Activated naive CD8-positive, alpha-beta T cell treated with anti-CD3 and anti-CD28 coated beads, Interleukin-2, amount 50 U/mL, for 24 hours (primary cell): ENCODE measurements at regions not wholly inside any gene's neighbourhood (a gene's known extent, or its start where the extent isn't known, plus 50 kb on each side); places are given as distances from the start of the nearest gene placed in this dataset.
"Not testable (repeated sequence)": the region's sequence is repeated elsewhere in the genome, so short reads cannot be mapped to it uniquely, and the experiment has no call there.

Source experiments
- ATAC-seq: fragments of 150-1000 bp; cut with Tn5 transposase; one replicate; pipeline ENCODE4 v1.10.0; 2021
- DNase-seq: peaks from one replicate; pipeline ENCODE4 v3.0.0; 2021
- H3K27ac Mint-ChIP-seq: one replicate; pipeline ENCODE4 v1.8.0; 2021; ENCODE audit warnings: mild to moderate bottlenecking, mixed read lengths
- H3K27me3 Mint-ChIP-seq: one replicate; pipeline ENCODE4 v1.8.0; 2021; ENCODE audit warnings: mixed read lengths
- H3K36me3 Mint-ChIP-seq: one replicate; pipeline ENCODE4 v1.8.0; 2021; ENCODE audit warnings: low read depth, mixed read lengths
- H3K4me1 Mint-ChIP-seq: one replicate; pipeline ENCODE4 v1.8.0; 2021; ENCODE audit warnings: mixed read lengths
- H3K4me3 Mint-ChIP-seq: one replicate; pipeline ENCODE4 v1.8.0; 2021; ENCODE audit warnings: mild to moderate bottlenecking, moderate library complexity, mixed read lengths
- H3K9me3 Mint-ChIP-seq: one replicate; pipeline ENCODE4 v1.8.0; 2021; ENCODE audit warnings: mixed read lengths

- Mint-ChIP-seq H3K27ac (no peak overlapping the region), H3K36me3 (no peaks in the 10 kb centered on the region), H3K4me3 (no peak overlapping the region), H3K27me3 (no peaks in the 10 kb centered on the region), H3K4me1 (no peaks in the 10 kb centered on the region), H3K9me3 (peaks cover 3% of the 10 kb centered on the region)
- no peak for DNase-seq
- ATAC-seq = no peak
Observed at GRCh38 chr5:116892993-116893392, 318.4 kb upstream of the SEMA6A start.

DNA sequence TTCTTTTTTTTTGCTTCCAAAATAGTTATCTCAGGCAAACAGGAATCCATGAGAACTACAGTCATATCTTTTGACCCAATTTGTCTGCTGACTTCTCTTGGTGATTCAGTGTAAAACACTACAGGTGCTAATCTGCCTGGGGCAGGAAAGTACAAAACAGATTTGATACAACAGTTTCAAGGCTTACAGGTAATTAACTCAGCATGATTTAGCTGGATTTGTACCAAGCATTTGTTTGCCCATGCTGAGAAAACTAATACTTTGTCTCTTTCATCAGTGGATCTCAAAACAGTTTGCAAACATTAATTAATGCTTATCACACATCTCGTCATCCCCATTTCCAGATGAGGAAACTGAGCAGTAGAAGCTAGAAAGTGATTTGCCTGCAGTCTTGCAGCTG, 312.5 kb upstream of the SEMA6A start:
- no peaks in the 10 kb centered on the region for H3K27me3 Mint-ChIP-seq
- no peaks in the 10 kb centered on the region for H3K4me1 Mint-ChIP-seq
- H3K27ac Mint-ChIP-seq = no peak overlapping the region
- H3K4me3 Mint-ChIP-seq = no peak overlapping the region
- H3K9me3 Mint-ChIP-seq = no peaks in the 10 kb centered on the region
- H3K36me3 Mint-ChIP-seq = no peaks in the 10 kb centered on the region
- no peak for DNase-seq
- no peak for ATAC-seq

DNA sequence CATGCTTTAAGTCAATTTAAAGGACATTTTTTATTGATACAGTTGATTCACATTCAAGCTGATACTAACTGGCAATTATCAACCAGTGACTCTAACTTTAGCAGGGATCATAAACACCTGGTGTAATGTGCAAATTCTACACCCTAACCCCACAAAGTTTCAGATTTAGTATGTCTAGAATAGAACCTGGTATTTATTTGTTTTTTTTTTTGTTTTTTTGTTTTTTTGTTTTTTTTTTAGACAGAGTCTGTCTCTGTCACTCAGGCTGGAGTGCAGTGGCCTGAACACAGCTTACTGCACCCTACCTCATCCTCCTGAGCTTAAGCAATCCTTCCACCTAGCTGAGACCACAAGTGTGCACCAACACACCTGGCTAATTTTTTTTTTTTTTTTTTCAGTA, 311.2 kb upstream of the SEMA6A start:
- no peaks in the 10 kb centered on the region for H3K4me1 Mint-ChIP-seq
- no peaks in the 10 kb centered on the region for H3K9me3 Mint-ChIP-seq
- H3K4me3 Mint-ChIP-seq = no peak overlapping the region
- H3K27me3 Mint-ChIP-seq = no peaks in the 10 kb centered on the region
- H3K27ac Mint-ChIP-seq = no peak overlapping the region
- H3K36me3 Mint-ChIP-seq = no peaks in the 10 kb centered on the region
- DNase-seq (no peak), ATAC-seq (no peak)

GRCh38 chr5:116883875-116884274, 309.3 kb upstream of the SEMA6A start:
- H3K4me3 Mint-ChIP-seq = no peak overlapping the region
- no peaks in the 10 kb centered on the region for H3K4me1 Mint-ChIP-seq
- H3K27ac Mint-ChIP-seq = no peak overlapping the region
- H3K36me3 Mint-ChIP-seq = no peaks in the 10 kb centered on the region
- H3K27me3 Mint-ChIP-seq = no peaks in the 10 kb centered on the region
- ATAC-seq (no peak), DNase-seq (no peak)
- no peaks in the 10 kb centered on the region for H3K9me3 Mint-ChIP-seq

- Mint-ChIP-seq H3K27me3 (peaks cover 2% of the 10 kb centered on the region), H3K4me3 (no peak overlapping the region), H3K4me1 (no peaks in the 10 kb centered on the region), H3K36me3 (no peaks in the 10 kb centered on the region), H3K27ac (no peak overlapping the region), H3K9me3 (no peaks in the 10 kb centered on the region)
- no peak for ATAC-seq
- DNase-seq = no peak
Observed at GRCh38 chr5:116881921-116882531, 307.4 kb upstream of the SEMA6A start.

DNA sequence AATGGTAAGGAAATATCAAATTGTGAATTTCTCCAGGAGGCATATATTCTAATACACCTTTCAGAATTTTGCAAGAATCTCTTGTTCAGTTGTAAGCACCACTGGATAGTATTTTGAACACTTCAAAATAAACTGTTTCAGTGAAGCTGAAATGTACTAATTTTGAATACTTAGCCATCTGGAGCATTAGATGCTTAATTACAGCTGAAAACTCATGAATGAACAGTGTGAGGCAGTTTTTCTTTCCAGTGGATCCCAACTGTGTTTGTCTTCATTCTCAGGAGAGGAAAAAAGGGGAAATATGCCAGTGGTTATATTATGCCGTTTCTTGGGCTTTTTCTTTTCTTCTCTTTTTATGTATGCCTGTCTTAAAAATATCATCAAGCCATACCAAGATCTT, 306.0 kb upstream of the SEMA6A start:
- Mint-ChIP-seq H3K4me3 (no peak overlapping the region), H3K9me3 (no peaks in the 10 kb centered on the region), H3K27ac (no peak overlapping the region), H3K27me3 (peaks cover 2% of the 10 kb centered on the region), H3K4me1 (no peaks in the 10 kb centered on the region), H3K36me3 (no peaks in the 10 kb centered on the region)
- DNase-seq (no peak), ATAC-seq (no peak)

GRCh38 chr5:116880150-116880549, 305.5 kb upstream of the SEMA6A start:
- H3K27me3 Mint-ChIP-seq = peaks cover 2% of the 10 kb centered on the region
- no peaks in the 10 kb centered on the region for H3K9me3 Mint-ChIP-seq
- H3K36me3 Mint-ChIP-seq = no peaks in the 10 kb centered on the region
- DNase-seq (no peak), ATAC-seq (no peak)
- H3K4me3 Mint-ChIP-seq = no peak overlapping the region
- H3K4me1 Mint-ChIP-seq = no peaks in the 10 kb centered on the region
- H3K27ac Mint-ChIP-seq = no peak overlapping the region

- no peak overlapping the region for H3K27ac Mint-ChIP-seq
- H3K27me3 Mint-ChIP-seq = peaks cover 2% of the 10 kb centered on the region
- ATAC-seq (no peak), DNase-seq (no peak)
- no peaks in the 10 kb centered on the region for H3K36me3 Mint-ChIP-seq
- no peaks in the 10 kb centered on the region for H3K4me1 Mint-ChIP-seq
- no peak overlapping the region for H3K4me3 Mint-ChIP-seq
- H3K9me3 Mint-ChIP-seq = no peaks in the 10 kb centered on the region
Observed at GRCh38 chr5:116876240-116876840, 301.7 kb upstream of the SEMA6A start.

DNA sequence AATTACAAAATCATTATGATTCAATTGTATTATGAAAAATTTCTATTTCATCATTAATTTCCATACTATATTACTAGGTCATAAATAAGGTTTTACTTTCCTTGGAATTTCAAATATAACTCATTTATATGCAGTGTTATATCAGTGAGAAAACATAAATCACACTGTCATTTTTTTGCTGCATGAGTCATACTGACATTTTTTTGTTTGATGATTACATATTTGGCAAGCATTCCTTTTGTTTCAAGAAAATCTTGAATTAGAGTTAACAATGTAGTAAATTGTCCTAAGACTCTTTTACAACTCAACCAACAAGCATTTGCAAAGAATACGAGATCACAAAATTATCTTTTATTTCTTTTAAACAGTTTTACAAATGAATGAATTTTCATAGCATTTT, 298.4 kb upstream of the SEMA6A start:
- ATAC-seq (no peak), DNase-seq (no peak)
- Mint-ChIP-seq H3K4me1 (no peaks in the 10 kb centered on the region), H3K4me3 (no peak overlapping the region), H3K27ac (no peak overlapping the region), H3K27me3 (peaks cover 2% of the 10 kb centered on the region), H3K36me3 (no peaks in the 10 kb centered on the region), H3K9me3 (no peaks in the 10 kb centered on the region)

DNA sequence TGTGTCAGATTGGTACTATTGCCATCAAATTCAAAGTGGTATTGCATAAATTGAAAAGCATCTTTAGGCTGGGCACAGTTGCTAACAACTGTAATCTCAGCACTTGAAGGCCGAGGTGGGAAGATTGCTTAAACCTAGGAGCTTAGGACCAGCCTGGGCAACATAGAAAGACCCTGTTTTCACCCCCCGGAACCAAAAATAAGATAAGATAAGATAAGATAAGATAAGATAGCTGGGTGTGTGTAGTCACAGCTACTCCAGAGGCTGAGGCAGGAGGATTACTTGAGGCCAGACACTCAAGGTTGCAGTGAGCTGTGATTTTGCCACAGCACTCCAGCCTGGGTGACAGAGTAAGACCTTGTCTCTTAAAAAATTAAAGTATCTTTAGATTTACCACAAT, 297.9 kb upstream of the SEMA6A start:
- Mint-ChIP-seq H3K9me3 (no peaks in the 10 kb centered on the region), H3K36me3 (no peaks in the 10 kb centered on the region), H3K27me3 (no peaks in the 10 kb centered on the region), H3K4me3 (no peak overlapping the region), H3K4me1 (no peaks in the 10 kb centered on the region), H3K27ac (no peak overlapping the region)
- DNase-seq (no peak), ATAC-seq (no peak)

GRCh38 chr5:116867825-116868224, 293.2 kb upstream of the SEMA6A start:
- H3K27me3 Mint-ChIP-seq, H3K9me3 Mint-ChIP-seq: not testable (repeated sequence)

DNA sequence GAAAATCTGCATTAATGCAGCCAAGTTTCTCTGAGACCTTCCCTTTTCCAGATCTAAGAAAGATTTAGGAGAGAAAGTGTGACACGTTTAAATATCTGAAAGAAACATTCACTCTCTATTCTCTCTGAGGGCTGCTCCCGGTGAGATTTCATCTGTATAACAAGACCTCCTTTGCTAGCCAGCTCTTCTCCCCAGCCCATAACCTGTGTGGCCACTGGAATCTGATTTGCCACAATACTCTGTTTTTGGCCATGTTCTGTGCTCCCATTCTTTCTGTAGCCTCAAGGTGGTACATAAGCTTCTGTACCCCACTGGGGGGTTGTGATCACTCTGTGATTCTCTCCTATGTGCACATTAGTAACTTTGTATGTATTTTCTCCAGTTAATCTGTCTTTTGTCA, 291.0 kb upstream of the SEMA6A start:
- H3K27me3 Mint-ChIP-seq = peaks cover 1% of the 10 kb centered on the region
- no peaks in the 10 kb centered on the region for H3K36me3 Mint-ChIP-seq
- ATAC-seq = no peak
- H3K27ac Mint-ChIP-seq = no peak overlapping the region
- H3K9me3 Mint-ChIP-seq = no peaks in the 10 kb centered on the region
- H3K4me1 Mint-ChIP-seq = no peaks in the 10 kb centered on the region
- no peak overlapping the region for H3K4me3 Mint-ChIP-seq
- no peak for DNase-seq

More at GRCh38 chr5:116867825-116868224, 293.2 kb upstream of the SEMA6A start:
- H3K4me3 Mint-ChIP-seq, H3K27ac Mint-ChIP-seq, H3K36me3 Mint-ChIP-seq, H3K4me1 Mint-ChIP-seq, DNase-seq, ATAC-seq: not testable (repeated sequence)

- no peak for ATAC-seq
- Mint-ChIP-seq H3K4me3 (no peak overlapping the region), H3K9me3 (no peaks in the 10 kb centered on the region), H3K27me3 (peaks cover 1% of the 10 kb centered on the region), H3K27ac (no peak overlapping the region), H3K4me1 (no peaks in the 10 kb centered on the region), H3K36me3 (no peaks in the 10 kb centered on the region)
- no peak for DNase-seq
Observed at GRCh38 chr5:116864838-116865190, 290.2 kb upstream of the SEMA6A start.

GRCh38 chr5:116864157-116864837, 289.7 kb upstream of the SEMA6A start:
- no peak for ATAC-seq
- no peaks in the 10 kb centered on the region for H3K4me1 Mint-ChIP-seq

DNA sequence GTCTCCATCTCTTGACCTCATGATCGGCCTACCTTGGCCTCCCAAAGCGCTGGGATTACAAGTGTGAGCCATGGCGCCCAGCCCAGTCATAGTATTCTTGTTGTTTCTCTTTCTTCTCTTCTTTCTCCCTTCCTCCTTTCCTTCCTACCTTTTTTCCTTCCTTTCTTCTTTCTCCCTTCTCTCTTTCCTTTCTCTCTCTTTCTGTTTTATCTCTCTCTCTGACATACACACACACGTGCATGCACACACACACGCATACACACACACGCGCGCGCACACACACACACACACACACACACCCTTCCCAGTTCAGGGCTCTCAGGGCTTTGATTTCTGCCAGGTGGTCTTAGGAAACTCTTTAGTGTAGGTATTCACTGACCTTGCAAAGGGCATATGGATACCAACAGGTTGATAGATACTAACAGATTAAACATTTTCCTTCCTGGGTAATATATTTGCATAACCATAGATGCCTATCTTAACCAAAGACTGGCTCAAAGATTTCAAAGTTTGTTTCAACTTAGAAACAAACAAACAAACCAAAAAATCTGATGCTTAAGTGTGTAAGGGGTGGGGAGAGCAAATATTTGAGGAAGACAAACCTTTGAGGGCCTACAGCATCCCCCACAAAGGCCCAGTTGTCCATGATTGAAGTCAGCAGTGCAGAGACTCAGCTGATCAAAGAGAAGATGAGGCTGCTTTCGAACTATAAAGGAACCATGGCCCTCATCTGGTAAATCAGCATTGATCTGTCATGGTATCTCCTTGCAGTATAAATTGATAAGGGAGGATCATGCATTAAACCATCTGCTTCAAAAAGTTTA, 288.2 kb upstream of the SEMA6A start:
- ATAC-seq = no peak
- no peaks in the 10 kb centered on the region for H3K9me3 Mint-ChIP-seq
- no peak overlapping the region for H3K27ac Mint-ChIP-seq
- no peak overlapping the region for H3K4me3 Mint-ChIP-seq
- H3K27me3 Mint-ChIP-seq = peaks cover 1% of the 10 kb centered on the region
- DNase-seq = no peak
- H3K4me1 Mint-ChIP-seq = no peaks in the 10 kb centered on the region
- H3K36me3 Mint-ChIP-seq = no peaks in the 10 kb centered on the region

More at GRCh38 chr5:116864157-116864837, 289.7 kb upstream of the SEMA6A start:
- H3K36me3 Mint-ChIP-seq = no peaks in the 10 kb centered on the region
- H3K9me3 Mint-ChIP-seq = no peaks in the 10 kb centered on the region
- no peak for DNase-seq
- H3K27me3 Mint-ChIP-seq = peaks cover 1% of the 10 kb centered on the region
- H3K27ac Mint-ChIP-seq = no peak overlapping the region
- H3K4me3 Mint-ChIP-seq = no peak overlapping the region
